Glutamatergic neuron (in vitro differentiated cells): ENCODE measurements at regions not wholly inside any gene's neighbourhood (a gene's known extent, or its start where the extent isn't known, plus 50 kb on each side); places are given as distances from the start of the nearest gene placed in this dataset.
A peak's percentile ranks its signal among the peaks of the same experiment; 100 is the strongest.

ENCODE experiments used
- DNase-seq: peaks from one replicate; pipeline ENCODE4 v3.0.0; 2022
- H3K27ac Mint-ChIP-seq: one replicate; pipeline ENCODE4 v1.8.0; 2020; ENCODE audit warnings: mild to moderate bottlenecking, mixed read lengths, inconsistent platforms; ENCODE audit not compliant: unreplicated experiment
- H3K27me3 Mint-ChIP-seq: one replicate; pipeline ENCODE4 v1.8.0; 2020; ENCODE audit warnings: mild to moderate bottlenecking, moderate library complexity, mixed read lengths, inconsistent platforms; ENCODE audit not compliant: unreplicated experiment
- H3K36me3 Mint-ChIP-seq: one replicate; pipeline ENCODE4 v1.8.0; 2020; ENCODE audit warnings: mild to moderate bottlenecking, mixed read lengths, inconsistent platforms; ENCODE audit not compliant: unreplicated experiment
- H3K4me1 Mint-ChIP-seq: one replicate; pipeline ENCODE4 v1.8.0; 2020; ENCODE audit warnings: mild to moderate bottlenecking, low read depth, mixed read lengths, inconsistent platforms; ENCODE audit not compliant: unreplicated experiment
- H3K4me3 Mint-ChIP-seq: one replicate; pipeline ENCODE4 v1.8.0; 2020; ENCODE audit warnings: mild to moderate bottlenecking, mixed read lengths, inconsistent platforms; ENCODE audit not compliant: unreplicated experiment
- H3K9me3 Mint-ChIP-seq: one replicate; pipeline ENCODE4 v1.8.0; 2020; ENCODE audit warnings: mild to moderate bottlenecking, moderate library complexity, mixed read lengths, inconsistent platforms; ENCODE audit not compliant: unreplicated experiment
- CTCF ChIP-seq: fragments of 200-600 bp; sonication (generic); IDR thresholded peaks from one replicate; pipeline ENCODE4 v1.5.0; 2021; ENCODE audit not compliant: partially characterized antibody, unreplicated experiment

DNA sequence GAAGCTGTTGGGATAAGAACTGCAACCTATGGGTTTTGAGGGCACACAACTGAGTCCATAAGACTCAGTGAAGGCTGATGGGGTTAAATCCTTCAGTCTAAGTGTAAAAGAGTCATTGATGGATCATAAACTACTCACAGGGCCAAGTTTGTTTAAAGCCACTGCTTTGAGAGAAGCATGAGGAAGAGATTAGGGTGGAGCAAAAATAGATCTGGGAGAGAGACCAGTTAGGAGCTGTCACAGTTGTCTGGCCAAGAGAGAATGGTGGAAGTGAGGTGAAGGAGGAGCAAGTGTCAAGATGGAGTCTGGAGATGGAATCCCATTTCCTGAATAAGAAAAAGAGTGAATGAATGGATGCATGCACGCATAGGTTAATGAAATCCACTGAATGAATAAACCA, 379.1 kb upstream of the CDH11 start:
- Mint-ChIP-seq H3K27me3 (no peaks in the 10 kb centered on the region), H3K4me3 (no peak overlapping the region), H3K9me3 (peaks cover 4% of the 10 kb centered on the region), H3K4me1 (peaks cover 14% of the 10 kb centered on the region), H3K27ac (no peak overlapping the region), H3K36me3 (no peaks in the 10 kb centered on the region)
- TF ChIP-seq CTCF, result no peak
- DNase-seq, result no peak

DNA sequence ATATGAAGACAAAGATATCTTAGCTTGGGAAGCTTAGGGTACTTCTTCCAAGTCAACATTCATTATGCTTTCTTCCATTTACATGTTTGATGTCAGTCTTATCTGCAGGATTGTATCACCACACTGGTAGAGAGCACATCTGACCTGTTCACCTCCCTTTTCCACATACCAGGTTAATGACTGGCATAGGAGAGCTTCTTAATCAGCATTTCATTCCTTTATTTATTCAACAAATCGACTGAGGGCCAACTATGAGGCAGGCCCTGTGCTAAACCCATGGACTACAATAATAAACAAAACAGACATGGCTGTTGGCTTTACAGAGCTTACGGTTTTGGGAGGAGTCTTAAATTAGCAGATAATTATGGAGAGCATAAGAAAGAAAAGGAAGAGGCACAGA, 378.1 kb upstream of the CDH11 start:
- Mint-ChIP-seq H3K4me3 (no peak overlapping the region), H3K27me3 (no peaks in the 10 kb centered on the region), H3K4me1 (peaks cover 14% of the 10 kb centered on the region), H3K9me3 (peaks cover 4% of the 10 kb centered on the region), H3K36me3 (no peaks in the 10 kb centered on the region), H3K27ac (no peak overlapping the region)
- TF ChIP-seq CTCF, result no peak
- no peak for DNase-seq

DNA sequence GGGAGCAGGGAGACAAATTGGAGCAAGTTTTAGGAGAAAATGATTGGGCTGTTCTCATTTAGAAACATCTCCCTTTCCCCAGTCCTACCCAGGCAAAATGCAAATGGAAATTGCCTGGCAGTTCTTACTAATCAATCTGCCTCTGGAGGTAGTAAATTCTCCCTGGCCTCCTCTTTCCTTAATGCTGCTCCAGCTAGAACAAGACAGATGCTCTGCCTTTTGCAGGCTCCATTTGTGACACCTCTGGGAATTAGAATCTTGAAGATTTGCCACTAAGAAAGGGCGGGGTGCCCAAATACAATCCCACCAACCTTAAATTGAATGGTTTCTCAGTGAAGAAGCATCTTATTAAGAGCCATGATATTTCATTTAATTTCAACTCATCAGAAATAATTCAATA, 377.7 kb upstream of the CDH11 start:
- Mint-ChIP-seq H3K27me3 (no peaks in the 10 kb centered on the region), H3K36me3 (no peaks in the 10 kb centered on the region), H3K4me1 (peaks cover 14% of the 10 kb centered on the region), H3K27ac (no peak overlapping the region), H3K4me3 (peak overlapping the region; percentile 17), H3K9me3 (peaks cover 4% of the 10 kb centered on the region)
- no peak for DNase-seq
- TF ChIP-seq CTCF, result no peak

DNA sequence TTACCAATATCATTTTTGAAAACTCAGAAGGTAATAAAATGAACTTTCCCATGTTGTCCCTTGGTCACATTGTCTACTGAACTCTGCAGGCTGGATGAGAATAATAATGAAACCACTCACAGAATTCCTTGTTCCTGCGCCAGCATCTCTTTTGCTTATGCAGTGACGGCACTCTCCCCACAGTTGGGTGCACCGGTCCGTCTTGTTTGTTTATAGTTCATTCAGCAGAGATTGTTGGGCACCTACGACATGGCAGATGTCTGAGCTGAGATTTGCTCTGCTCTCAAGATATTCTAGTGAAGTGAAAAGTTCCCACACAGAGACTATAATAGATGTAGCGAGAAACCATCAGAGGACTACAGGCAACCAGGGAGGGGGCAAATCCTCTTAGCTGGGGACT, 375.7 kb upstream of the CDH11 start:
- no peak for DNase-seq
- Mint-ChIP-seq H3K27me3 (no peaks in the 10 kb centered on the region), H3K4me1 (peaks cover 14% of the 10 kb centered on the region), H3K27ac (no peak overlapping the region), H3K36me3 (no peaks in the 10 kb centered on the region), H3K4me3 (no peak overlapping the region), H3K9me3 (peaks cover 4% of the 10 kb centered on the region)
- TF ChIP-seq CTCF, result no peak

DNA sequence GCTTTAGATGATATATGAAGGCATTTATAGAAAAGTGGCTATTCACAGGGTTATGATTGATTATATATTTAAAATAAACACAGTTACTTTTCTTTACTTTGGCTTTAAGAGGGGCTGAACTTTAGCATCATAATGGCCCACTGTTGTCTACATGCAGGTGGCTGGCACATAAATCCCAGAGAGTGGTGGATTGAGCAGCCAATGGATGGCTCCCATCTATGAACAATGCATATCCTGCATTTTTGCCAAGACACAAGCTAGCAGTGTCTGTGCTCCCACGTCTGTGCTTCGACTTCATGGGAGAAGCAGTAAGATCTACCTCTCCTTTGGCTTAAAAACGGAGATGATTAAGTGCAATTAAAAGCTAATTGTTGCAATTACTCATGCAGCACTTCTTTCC, 373.2 kb upstream of the CDH11 start:
- Mint-ChIP-seq H3K9me3 (peaks cover 4% of the 10 kb centered on the region), H3K27ac (no peak overlapping the region), H3K4me1 (peaks cover 13% of the 10 kb centered on the region), H3K4me3 (no peak overlapping the region), H3K36me3 (no peaks in the 10 kb centered on the region), H3K27me3 (no peaks in the 10 kb centered on the region)
- no peak for TF ChIP-seq CTCF
- no peak for DNase-seq
